GM12874 (cell line): ENCODE measurements at regions not wholly inside any gene's neighbourhood (a gene's known extent, or its start where the extent isn't known, plus 50 kb on each side); places are given as distances from the start of the nearest gene placed in this dataset.

Source experiments
- CTCF ChIP-seq: IDR thresholded peaks from 2 replicates; pipeline ENCODE4 v1.5.1; 2011; ENCODE audit warnings: low read depth, mild to moderate bottlenecking, control low read depth, low read length, moderate library complexity; ENCODE audit not compliant: insufficient read depth

- TF ChIP-seq CTCF, result no peak
Observed at GRCh38 chr11:44402466-44403075, 92.6 kb upstream of the ALX4 start.

GRCh38 chr11:44403176-44403575, 93.2 kb upstream of the ALX4 start:
- no peak for TF ChIP-seq CTCF

- no peak for TF ChIP-seq CTCF
Observed at GRCh38 chr11:44403587-44404273, 93.8 kb upstream of the ALX4 start.

- no peak for TF ChIP-seq CTCF
Observed at GRCh38 chr11:44404301-44404700, 94.4 kb upstream of the ALX4 start.

- no peak for TF ChIP-seq CTCF
Observed at GRCh38 chr11:44404736-44405395, 94.9 kb upstream of the ALX4 start.

GRCh38 chr11:44407211-44407996, 97.5 kb upstream of the ALX4 start:
- TF ChIP-seq CTCF, result no peak

- TF ChIP-seq CTCF, result no peak
Observed at GRCh38 chr11:44408141-44408540, 98.2 kb upstream of the ALX4 start.
